ENCODE measurements at regions not wholly inside any gene's neighbourhood (a gene's known extent, or its start where the extent isn't known, plus 50 kb on each side); places are given as distances from the start of the nearest gene placed in this dataset.
A peak's percentile ranks its signal among the peaks of the same experiment; 100 is the strongest.

- Histone ChIP-seq H3K27me3 (ENCODE audit: control insufficient read depth, insufficient read depth, low read length) (no peaks in the 10 kb centered on the region), H3K4me1 (ENCODE audit: control insufficient read depth, insufficient read depth, low read length) (peaks cover 20% of the 10 kb centered on the region), H3K4me3 (ENCODE audit: low read depth, low read length) (no peak overlapping the region), H3K36me3 (ENCODE audit: control insufficient read depth, insufficient read depth, low read length) (no peaks in the 10 kb centered on the region), H3K9ac (ENCODE audit: low read depth, low read length) (no peak overlapping the region), H3K9me3 (ENCODE audit: control insufficient read depth, insufficient read depth, low read length) (no peaks in the 10 kb centered on the region)
These were observed 57.6 kb downstream of the PTTG1 start for GRCh38 chr5:160479220-160479619.

GRCh38 chr5:160479926-160480325 lies 58.3 kb downstream of the PTTG1 start:
- Histone ChIP-seq H3K4me3 (ENCODE audit: low read depth, low read length) (no peak overlapping the region), H3K36me3 (ENCODE audit: control insufficient read depth, insufficient read depth, low read length) (no peaks in the 10 kb centered on the region), H3K9ac (ENCODE audit: low read depth, low read length) (no peak overlapping the region), H3K4me1 (ENCODE audit: control insufficient read depth, insufficient read depth, low read length) (peaks cover 27% of the 10 kb centered on the region), H3K27me3 (ENCODE audit: control insufficient read depth, insufficient read depth, low read length) (no peaks in the 10 kb centered on the region), H3K9me3 (ENCODE audit: control insufficient read depth, insufficient read depth, low read length) (no peaks in the 10 kb centered on the region)

GRCh38 chr5:160480652-160481051 lies 59.0 kb downstream of the PTTG1 start:
- Histone ChIP-seq H3K4me3 (ENCODE audit: low read depth, low read length) (no peak overlapping the region), H3K9me3 (ENCODE audit: control insufficient read depth, insufficient read depth, low read length) (no peaks in the 10 kb centered on the region), H3K36me3 (ENCODE audit: control insufficient read depth, insufficient read depth, low read length) (no peaks in the 10 kb centered on the region), H3K4me1 (ENCODE audit: control insufficient read depth, insufficient read depth, low read length) (peaks cover 30% of the 10 kb centered on the region), H3K9ac (ENCODE audit: low read depth, low read length) (no peak overlapping the region), H3K27me3 (ENCODE audit: control insufficient read depth, insufficient read depth, low read length) (no peaks in the 10 kb centered on the region)

- Histone ChIP-seq H3K4me3 (ENCODE audit: low read depth, low read length) (no peak overlapping the region), H3K9ac (ENCODE audit: low read depth, low read length) (peak overlapping the region; percentile 13), H3K4me1 (ENCODE audit: control insufficient read depth, insufficient read depth, low read length) (peaks cover 19% of the 10 kb centered on the region), H3K36me3 (ENCODE audit: control insufficient read depth, insufficient read depth, low read length) (no peaks in the 10 kb centered on the region), H3K9me3 (ENCODE audit: control insufficient read depth, insufficient read depth, low read length) (no peaks in the 10 kb centered on the region), H3K27me3 (ENCODE audit: control insufficient read depth, insufficient read depth, low read length) (no peaks in the 10 kb centered on the region)
These were observed 63.0 kb downstream of the PTTG1 start for GRCh38 chr5:160484678-160485077.

- H3K4me1 ChIP-seq (ENCODE audit: control insufficient read depth, insufficient read depth, low read length) = peaks cover 19% of the 10 kb centered on the region
- no peaks in the 10 kb centered on the region for H3K9me3 ChIP-seq (ENCODE audit: control insufficient read depth, insufficient read depth, low read length)
- no peaks in the 10 kb centered on the region for H3K27me3 ChIP-seq (ENCODE audit: control insufficient read depth, insufficient read depth, low read length)
- no peak overlapping the region for H3K9ac ChIP-seq (ENCODE audit: low read depth, low read length)
- no peaks in the 10 kb centered on the region for H3K36me3 ChIP-seq (ENCODE audit: control insufficient read depth, insufficient read depth, low read length)
- H3K4me3 ChIP-seq (ENCODE audit: low read depth, low read length) = no peak overlapping the region
These were observed 63.8 kb downstream of the PTTG1 start for GRCh38 chr5:160485364-160485969.

GRCh38 chr5:160486573-160486972 lies 64.9 kb downstream of the PTTG1 start:
- H3K9me3 ChIP-seq (ENCODE audit: control insufficient read depth, insufficient read depth, low read length) = no peaks in the 10 kb centered on the region
- H3K36me3 ChIP-seq (ENCODE audit: control insufficient read depth, insufficient read depth, low read length) = no peaks in the 10 kb centered on the region
- H3K9ac ChIP-seq (ENCODE audit: low read depth, low read length) = no peak overlapping the region
- H3K4me3 ChIP-seq (ENCODE audit: low read depth, low read length) = no peak overlapping the region
- peaks cover 19% of the 10 kb centered on the region for H3K4me1 ChIP-seq (ENCODE audit: control insufficient read depth, insufficient read depth, low read length)
- H3K27me3 ChIP-seq (ENCODE audit: control insufficient read depth, insufficient read depth, low read length) = no peaks in the 10 kb centered on the region

GRCh38 chr5:160488394-160489325 lies 67.0 kb downstream of the PTTG1 start:
- Histone ChIP-seq H3K4me3 (ENCODE audit: low read depth, low read length) (no peak overlapping the region), H3K27me3 (ENCODE audit: control insufficient read depth, insufficient read depth, low read length) (no peaks in the 10 kb centered on the region), H3K36me3 (ENCODE audit: control insufficient read depth, insufficient read depth, low read length) (no peaks in the 10 kb centered on the region), H3K9me3 (ENCODE audit: control insufficient read depth, insufficient read depth, low read length) (no peaks in the 10 kb centered on the region), H3K9ac (ENCODE audit: low read depth, low read length) (no peak overlapping the region), H3K4me1 (ENCODE audit: control insufficient read depth, insufficient read depth, low read length) (peaks cover 19% of the 10 kb centered on the region)

GRCh38 chr5:160491438-160491837 lies 69.8 kb downstream of the PTTG1 start:
- H3K9ac ChIP-seq (ENCODE audit: low read depth, low read length) = no peak overlapping the region
- H3K36me3 ChIP-seq (ENCODE audit: control insufficient read depth, insufficient read depth, low read length) = no peaks in the 10 kb centered on the region
- H3K4me1 ChIP-seq (ENCODE audit: control insufficient read depth, insufficient read depth, low read length) = no peaks in the 10 kb centered on the region
- H3K27me3 ChIP-seq (ENCODE audit: control insufficient read depth, insufficient read depth, low read length) = no peaks in the 10 kb centered on the region
- no peak overlapping the region for H3K4me3 ChIP-seq (ENCODE audit: low read depth, low read length)
- no peaks in the 10 kb centered on the region for H3K9me3 ChIP-seq (ENCODE audit: control insufficient read depth, insufficient read depth, low read length)

GRCh38 chr5:160492565-160492964 lies 70.9 kb downstream of the PTTG1 start:
- H3K36me3 ChIP-seq (ENCODE audit: control insufficient read depth, insufficient read depth, low read length) = no peaks in the 10 kb centered on the region
- H3K9me3 ChIP-seq (ENCODE audit: control insufficient read depth, insufficient read depth, low read length) = no peaks in the 10 kb centered on the region
- no peak overlapping the region for H3K9ac ChIP-seq (ENCODE audit: low read depth, low read length)
- no peaks in the 10 kb centered on the region for H3K4me1 ChIP-seq (ENCODE audit: control insufficient read depth, insufficient read depth, low read length)
- no peak overlapping the region for H3K4me3 ChIP-seq (ENCODE audit: low read depth, low read length)
- H3K27me3 ChIP-seq (ENCODE audit: control insufficient read depth, insufficient read depth, low read length) = no peaks in the 10 kb centered on the region

GRCh38 chr5:160493806-160494338 lies 72.2 kb downstream of the PTTG1 start:
- H3K9me3 ChIP-seq (ENCODE audit: control insufficient read depth, insufficient read depth, low read length) = no peaks in the 10 kb centered on the region
- no peaks in the 10 kb centered on the region for H3K4me1 ChIP-seq (ENCODE audit: control insufficient read depth, insufficient read depth, low read length)
- no peak overlapping the region for H3K9ac ChIP-seq (ENCODE audit: low read depth, low read length)
- H3K36me3 ChIP-seq (ENCODE audit: control insufficient read depth, insufficient read depth, low read length) = no peaks in the 10 kb centered on the region
- no peak overlapping the region for H3K4me3 ChIP-seq (ENCODE audit: low read depth, low read length)
- no peaks in the 10 kb centered on the region for H3K27me3 ChIP-seq (ENCODE audit: control insufficient read depth, insufficient read depth, low read length)

- Histone ChIP-seq H3K4me3 (ENCODE audit: low read depth, low read length) (no peak overlapping the region), H3K4me1 (ENCODE audit: control insufficient read depth, insufficient read depth, low read length) (no peaks in the 10 kb centered on the region), H3K36me3 (ENCODE audit: control insufficient read depth, insufficient read depth, low read length) (no peaks in the 10 kb centered on the region), H3K9ac (ENCODE audit: low read depth, low read length) (no peak overlapping the region), H3K9me3 (ENCODE audit: control insufficient read depth, insufficient read depth, low read length) (no peaks in the 10 kb centered on the region), H3K27me3 (ENCODE audit: control insufficient read depth, insufficient read depth, low read length) (no peaks in the 10 kb centered on the region)
These were observed 72.8 kb downstream of the PTTG1 start for GRCh38 chr5:160494451-160494850.

GRCh38 chr5:160496334-160496733 lies 74.7 kb downstream of the PTTG1 start:
- H3K4me3 ChIP-seq (ENCODE audit: low read depth, low read length) = no peak overlapping the region
- no peaks in the 10 kb centered on the region for H3K4me1 ChIP-seq (ENCODE audit: control insufficient read depth, insufficient read depth, low read length)
- no peaks in the 10 kb centered on the region for H3K9me3 ChIP-seq (ENCODE audit: control insufficient read depth, insufficient read depth, low read length)
- no peaks in the 10 kb centered on the region for H3K27me3 ChIP-seq (ENCODE audit: control insufficient read depth, insufficient read depth, low read length)
- H3K9ac ChIP-seq (ENCODE audit: low read depth, low read length) = no peak overlapping the region
- H3K36me3 ChIP-seq (ENCODE audit: control insufficient read depth, insufficient read depth, low read length) = no peaks in the 10 kb centered on the region

Data from iPS-15b (cell line).